Activated T-cell treated with anti-CD3 and anti-CD28 coated beads, Interleukin-2, amount 50 U/mL, for 72 hours (primary cell): ENCODE measurements at regions not wholly inside any gene's neighbourhood (a gene's known extent, or its start where the extent isn't known, plus 50 kb on each side); places are given as distances from the start of the nearest gene placed in this dataset.

ENCODE experiments used
- ATAC-seq, 2 donors: fragments of 150-1000 bp; cut with Tn5 transposase; replicated peaks in 1 of 2; 2 replicates each; pipeline ENCODE4 v1.10.0; 2021; ENCODE audit warnings: moderate library complexity in 2 of 2, mild to moderate bottlenecking in 1 of 2
- DNase-seq, 2 donors: peaks; one replicate each; pipeline ENCODE4 v3.0.0; 2021 to 2022; ENCODE audit warnings: mixed read lengths in 1 of 2
- H3K27ac Mint-ChIP-seq: one replicate; pipeline ENCODE4 v1.8.0; 2022; ENCODE audit warnings: mild to moderate bottlenecking, moderate library complexity, mixed read lengths
- H3K27me3 Mint-ChIP-seq: one replicate; pipeline ENCODE4 v1.8.0; 2022; ENCODE audit warnings: low read depth, mixed read lengths
- H3K36me3 Mint-ChIP-seq, 2 donors: one replicate each; pipeline ENCODE4 v1.8.0; 2022; ENCODE audit warnings: mixed read lengths in 2 of 2, mild to moderate bottlenecking in 1 of 2; ENCODE audit not compliant: insufficient read depth in 2 of 2
- H3K4me1 Mint-ChIP-seq: one replicate; pipeline ENCODE4 v1.8.0; 2022; ENCODE audit warnings: low read depth, mixed read lengths
- H3K4me3 Mint-ChIP-seq, 2 donors: one replicate each; pipeline ENCODE4 v1.8.0; 2022; ENCODE audit warnings: mild to moderate bottlenecking in 2 of 2, mixed read lengths in 2 of 2, moderate library complexity in 2 of 2
- H3K9me3 Mint-ChIP-seq, 2 donors: one replicate each; pipeline ENCODE4 v1.8.0; 2022; ENCODE audit warnings: mixed read lengths in 2 of 2

DNA sequence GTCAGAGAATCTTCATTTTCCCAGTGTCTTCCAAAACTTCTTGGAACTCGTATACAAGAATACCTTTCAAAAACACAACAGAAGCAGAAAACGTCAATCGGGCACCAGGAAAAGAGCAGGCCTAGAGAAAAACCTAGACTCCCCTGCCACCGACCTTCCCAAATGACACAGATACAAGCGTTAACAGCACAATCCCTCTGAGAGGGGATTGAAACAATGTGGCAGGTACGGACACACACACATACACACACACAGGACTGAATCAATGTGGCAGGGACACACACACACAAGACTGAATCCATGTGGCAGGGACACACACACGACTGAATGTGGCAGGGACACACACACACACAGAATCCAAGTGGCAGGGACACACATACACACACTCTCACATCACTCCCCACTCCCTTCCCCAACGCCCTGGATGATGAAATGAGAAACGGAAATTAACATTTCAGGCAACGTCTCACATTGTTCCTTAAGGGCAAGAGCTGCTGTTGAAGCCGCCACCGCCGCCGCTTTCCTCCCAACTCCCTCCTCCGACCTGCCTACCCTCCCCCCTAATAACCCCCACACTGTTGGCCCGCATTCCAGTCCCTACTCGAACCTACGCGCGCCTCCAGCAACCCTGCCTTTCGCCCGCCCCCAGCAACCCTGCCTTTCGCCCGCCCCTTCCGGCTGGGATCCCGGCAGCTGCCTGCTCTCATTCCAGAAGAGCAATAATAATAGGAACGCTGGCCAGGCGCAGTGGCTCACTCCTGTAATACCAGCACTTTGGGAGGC lies 302.1 kb upstream of the HSFY2 start:
- Mint-ChIP-seq H3K4me3 (peak overlapping the region in 1 of 2 donors; percentile 84), H3K9me3 (no peaks in the 10 kb centered on the region), H3K4me1 (no peaks in the 10 kb centered on the region), H3K27ac (peak overlapping the region; percentile 79), H3K36me3 (peaks cover 0 to 3% of the 10 kb centered on the region in 2 donors), H3K27me3 (no peaks in the 10 kb centered on the region)
- DNase-seq (peak in 1 of 2 donors; percentile 31), ATAC-seq (peak in 1 of 2 donors; percentile 58)

- no peak for ATAC-seq
- Mint-ChIP-seq H3K4me1 (no peaks in the 10 kb centered on the region), H3K4me3 (no peak overlapping the region)
Observed at GRCh38 chrY:19067435-19067834, 293.9 kb upstream of the HSFY2 start.

GRCh38 chrY:19066447-19067190 lies 293.1 kb upstream of the HSFY2 start:
- no peak overlapping the region for H3K27ac Mint-ChIP-seq
- ATAC-seq (no peak), DNase-seq (no peak)
- H3K4me3 Mint-ChIP-seq, result no peak overlapping the region
- no peaks in the 10 kb centered on the region for H3K27me3 Mint-ChIP-seq
- no peaks in the 10 kb centered on the region for H3K9me3 Mint-ChIP-seq
- no peaks in the 10 kb centered on the region for H3K4me1 Mint-ChIP-seq
- no peaks in the 10 kb centered on the region for H3K36me3 Mint-ChIP-seq

More at GRCh38 chrY:19067435-19067834, 293.9 kb upstream of the HSFY2 start:
- H3K36me3 Mint-ChIP-seq, result no peaks in the 10 kb centered on the region
- H3K9me3 Mint-ChIP-seq, result no peaks in the 10 kb centered on the region
- H3K27me3 Mint-ChIP-seq, result no peaks in the 10 kb centered on the region
- no peak overlapping the region for H3K27ac Mint-ChIP-seq
- DNase-seq, result no peak

- H3K27me3 Mint-ChIP-seq, result no peaks in the 10 kb centered on the region
- no peaks in the 10 kb centered on the region for H3K9me3 Mint-ChIP-seq
- ATAC-seq, result no peak
- DNase-seq, result no peak
- no peaks in the 10 kb centered on the region for H3K4me1 Mint-ChIP-seq
- H3K4me3 Mint-ChIP-seq, result no peak overlapping the region
- H3K27ac Mint-ChIP-seq, result no peak overlapping the region
- H3K36me3 Mint-ChIP-seq, result no peaks in the 10 kb centered on the region
Observed at GRCh38 chrY:19065119-19065518, 291.6 kb upstream of the HSFY2 start.

- H3K4me1 Mint-ChIP-seq, result no peaks in the 10 kb centered on the region
- H3K9me3 Mint-ChIP-seq, result no peaks in the 10 kb centered on the region
- H3K27ac Mint-ChIP-seq, result no peak overlapping the region
- no peaks in the 10 kb centered on the region for H3K27me3 Mint-ChIP-seq
- no peak overlapping the region for H3K4me3 Mint-ChIP-seq
- H3K36me3 Mint-ChIP-seq, result no peaks in the 10 kb centered on the region
- DNase-seq (no peak), ATAC-seq (no peak)
Observed at GRCh38 chrY:19059733-19060132, 286.2 kb upstream of the HSFY2 start.

- Mint-ChIP-seq H3K4me3 (no peak overlapping the region), H3K36me3 (no peaks in the 10 kb centered on the region), H3K27me3 (no peaks in the 10 kb centered on the region), H3K4me1 (no peaks in the 10 kb centered on the region), H3K27ac (no peak overlapping the region), H3K9me3 (no peaks in the 10 kb centered on the region)
- no peak for DNase-seq
- no peak for ATAC-seq
Observed at GRCh38 chrY:19058831-19059370, 285.4 kb upstream of the HSFY2 start.

- H3K27me3 Mint-ChIP-seq, result no peaks in the 10 kb centered on the region
- DNase-seq (no peak), ATAC-seq (no peak)
- H3K27ac Mint-ChIP-seq, result no peak overlapping the region
- H3K4me1 Mint-ChIP-seq, result no peaks in the 10 kb centered on the region
- H3K9me3 Mint-ChIP-seq, result peaks cover 0 to 2% of the 10 kb centered on the region in 2 donors
- H3K36me3 Mint-ChIP-seq, result no peaks in the 10 kb centered on the region
- H3K4me3 Mint-ChIP-seq, result no peak overlapping the region
Observed at GRCh38 chrY:19056138-19056469, 282.6 kb upstream of the HSFY2 start.

GRCh38 chrY:19055232-19056137 lies 281.9 kb upstream of the HSFY2 start:
- no peak for ATAC-seq
- Mint-ChIP-seq H3K4me1 (no peaks in the 10 kb centered on the region), H3K9me3 (peaks cover 0 to 2% of the 10 kb centered on the region in 2 donors), H3K27me3 (no peaks in the 10 kb centered on the region), H3K36me3 (no peaks in the 10 kb centered on the region), H3K27ac (no peak overlapping the region), H3K4me3 (no peak overlapping the region)
- no peak for DNase-seq

DNA sequence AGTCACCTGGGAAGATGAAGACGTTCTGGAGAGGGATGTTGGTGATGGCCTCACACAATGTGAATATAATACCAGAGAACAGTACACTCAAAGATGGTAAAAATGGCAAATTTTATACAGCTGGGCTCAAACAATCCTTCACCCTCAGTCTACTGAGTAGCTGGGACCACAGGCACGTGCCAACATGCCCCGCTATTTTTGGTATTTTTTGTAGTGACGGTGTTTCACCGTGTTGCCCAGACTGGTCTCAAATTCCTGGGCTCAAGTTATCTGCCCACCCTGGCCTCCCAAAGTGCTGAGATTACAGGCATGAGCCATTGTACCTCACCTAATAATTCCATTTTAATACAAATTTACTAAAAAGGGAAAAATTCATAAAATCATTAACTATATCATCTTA lies 280.3 kb upstream of the HSFY2 start:
- no peaks in the 10 kb centered on the region for H3K36me3 Mint-ChIP-seq
- DNase-seq (no peak), ATAC-seq (no peak)
- peaks cover 0 to 2% of the 10 kb centered on the region in 2 donors for H3K9me3 Mint-ChIP-seq
- no peak overlapping the region for H3K27ac Mint-ChIP-seq
- H3K4me1 Mint-ChIP-seq, result no peaks in the 10 kb centered on the region
- H3K4me3 Mint-ChIP-seq, result no peak overlapping the region
- H3K27me3 Mint-ChIP-seq, result no peaks in the 10 kb centered on the region

DNA sequence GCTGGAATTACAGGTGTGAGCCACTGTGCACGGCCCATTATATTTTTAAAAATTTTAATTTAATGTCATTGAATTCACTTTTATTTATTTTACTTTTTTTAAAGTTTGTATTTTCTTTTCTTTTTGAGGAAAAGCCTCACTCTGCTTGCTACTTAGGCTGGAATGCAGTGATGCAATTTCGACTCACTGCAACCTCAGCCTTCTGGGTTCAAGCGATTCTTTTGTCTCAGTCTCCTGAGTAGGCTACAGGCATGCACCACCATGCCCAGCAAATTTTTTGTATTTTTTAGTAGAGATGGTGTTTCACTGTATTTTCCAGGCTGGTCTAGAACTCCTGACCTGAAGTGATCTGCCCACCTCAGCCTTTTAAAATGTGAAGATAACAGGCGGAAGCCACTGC lies 277.5 kb upstream of the HSFY2 start:
- H3K27me3 Mint-ChIP-seq, result no peaks in the 10 kb centered on the region
- peaks cover 0 to 2% of the 10 kb centered on the region in 2 donors for H3K36me3 Mint-ChIP-seq
- no peak for ATAC-seq
- H3K9me3 Mint-ChIP-seq, result peaks cover 0 to 2% of the 10 kb centered on the region in 2 donors
- H3K4me1 Mint-ChIP-seq, result no peaks in the 10 kb centered on the region
- DNase-seq, result no peak
- H3K4me3 Mint-ChIP-seq, result no peak overlapping the region
- no peak overlapping the region for H3K27ac Mint-ChIP-seq

- H3K27me3 Mint-ChIP-seq, result no peaks in the 10 kb centered on the region
Observed at GRCh38 chrY:19042984-19043442, 269.5 kb upstream of the HSFY2 start.

DNA sequence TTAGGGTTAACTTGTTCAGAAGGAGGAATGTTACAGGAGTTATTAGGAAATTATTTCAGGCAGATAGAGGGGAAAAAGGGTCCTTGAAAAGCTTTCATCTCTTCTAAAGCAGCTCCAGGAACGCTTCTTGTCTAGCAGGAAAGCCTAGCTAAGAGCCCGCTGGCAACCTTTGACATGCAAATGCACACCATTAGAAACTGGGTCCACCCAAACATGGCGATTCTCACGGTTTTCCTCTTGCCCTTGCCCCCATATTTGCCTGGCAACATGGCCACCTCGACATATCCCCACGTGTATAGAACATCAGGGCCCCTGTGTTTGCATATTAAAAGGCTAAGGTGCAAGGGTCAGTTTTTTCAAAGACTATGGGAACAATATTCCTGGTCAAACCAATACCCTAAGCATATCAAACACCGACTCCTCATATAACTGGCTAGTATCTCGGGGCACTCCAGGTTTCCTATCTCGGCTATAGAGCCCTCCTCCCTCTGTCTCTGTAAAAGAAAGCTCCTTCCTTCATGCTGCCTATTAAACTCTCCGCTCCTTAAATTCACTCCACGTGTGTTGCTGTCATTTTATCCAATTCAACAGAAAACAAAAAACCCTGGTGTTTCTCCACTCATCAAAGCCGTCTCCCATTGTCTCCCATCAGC lies 268.9 kb upstream of the HSFY2 start:
- H3K4me1 Mint-ChIP-seq, result no peaks in the 10 kb centered on the region
- no peaks in the 10 kb centered on the region for H3K27me3 Mint-ChIP-seq
- ATAC-seq (no peak), DNase-seq (no peak)
- peaks cover 0 to 8% of the 10 kb centered on the region in 2 donors for H3K36me3 Mint-ChIP-seq
- peaks cover 0 to 2% of the 10 kb centered on the region in 2 donors for H3K9me3 Mint-ChIP-seq
- no peak overlapping the region for H3K27ac Mint-ChIP-seq
- no peak overlapping the region for H3K4me3 Mint-ChIP-seq

More at GRCh38 chrY:19042984-19043442, 269.5 kb upstream of the HSFY2 start:
- ATAC-seq (no peak), DNase-seq (no peak)
- H3K36me3 Mint-ChIP-seq, result peaks cover 0 to 8% of the 10 kb centered on the region in 2 donors
- no peak overlapping the region for H3K4me3 Mint-ChIP-seq
- no peaks in the 10 kb centered on the region for H3K4me1 Mint-ChIP-seq
- H3K27ac Mint-ChIP-seq, result no peak overlapping the region
- H3K9me3 Mint-ChIP-seq, result peaks cover 0 to 2% of the 10 kb centered on the region in 2 donors
